Progenitor cell of endocrine pancreas (in vitro differentiated cells): ENCODE measurements at regions not wholly inside any gene's neighbourhood (a gene's known extent, or its start where the extent isn't known, plus 50 kb on each side); places are given as distances from the start of the nearest gene placed in this dataset.

Experiments
- DNase-seq: peaks from one replicate; pipeline ENCODE4 v3.0.0; 2021; ENCODE audit warnings: low spot score; ENCODE audit not compliant: unreplicated experiment
- H3K27ac Mint-ChIP-seq: 2 replicates; pipeline ENCODE4 v1.8.0; 2021; ENCODE audit warnings: mild to moderate bottlenecking, moderate library complexity, mixed read lengths
- H3K27me3 Mint-ChIP-seq: 2 replicates; pipeline ENCODE4 v1.8.0; 2021; ENCODE audit warnings: mixed read lengths
- H3K36me3 Mint-ChIP-seq: 2 replicates; pipeline ENCODE4 v1.8.0; 2022; ENCODE audit warnings: mixed read lengths; ENCODE audit not compliant: insufficient read depth
- H3K4me1 Mint-ChIP-seq: 2 replicates; pipeline ENCODE4 v1.8.0; 2021; ENCODE audit warnings: low read depth, mixed read lengths
- H3K4me3 Mint-ChIP-seq: 2 replicates; pipeline ENCODE4 v1.8.0; 2021; ENCODE audit warnings: low read depth, mild to moderate bottlenecking, moderate library complexity, mixed read lengths
- H3K9me3 Mint-ChIP-seq: 2 replicates; pipeline ENCODE4 v1.8.0; 2021; ENCODE audit warnings: low read depth, mixed read lengths
- CTCF ChIP-seq: fragments of 200-600 bp; sonication (generic); IDR thresholded peaks from one replicate; pipeline ENCODE4 v1.5.0; 2021; ENCODE audit warnings: antibody characterized with exemption, mild to moderate bottlenecking; ENCODE audit not compliant: unreplicated experiment

- no peaks in the 10 kb centered on the region for H3K27me3 Mint-ChIP-seq
- no peak overlapping the region for H3K27ac Mint-ChIP-seq
- peaks cover 19% of the 10 kb centered on the region for H3K4me1 Mint-ChIP-seq
- H3K9me3 Mint-ChIP-seq, result peaks cover 5% of the 10 kb centered on the region
- H3K36me3 Mint-ChIP-seq, result no peaks in the 10 kb centered on the region
- no peak for TF ChIP-seq CTCF
- no peak overlapping the region for H3K4me3 Mint-ChIP-seq
- no peak for DNase-seq
These were observed 875.9 kb downstream of the HACE1 start for GRCh38 chr6:103983860-103984259.

GRCh38 chr6:103983011-103983410 lies 876.7 kb downstream of the HACE1 start:
- no peaks in the 10 kb centered on the region for H3K36me3 Mint-ChIP-seq
- H3K4me3 Mint-ChIP-seq, result no peak overlapping the region
- no peak for DNase-seq
- H3K27me3 Mint-ChIP-seq, result no peaks in the 10 kb centered on the region
- peak overlapping the region; percentile 19 for H3K27ac Mint-ChIP-seq
- H3K4me1 Mint-ChIP-seq, result peaks cover 20% of the 10 kb centered on the region
- H3K9me3 Mint-ChIP-seq, result peaks cover 5% of the 10 kb centered on the region
- TF ChIP-seq CTCF, result no peak

GRCh38 chr6:103982574-103982973 lies 877.1 kb downstream of the HACE1 start:
- TF ChIP-seq CTCF, result no peak
- Mint-ChIP-seq H3K9me3 (peaks cover 5% of the 10 kb centered on the region), H3K4me1 (peaks cover 20% of the 10 kb centered on the region), H3K27me3 (no peaks in the 10 kb centered on the region), H3K4me3 (no peak overlapping the region), H3K36me3 (no peaks in the 10 kb centered on the region), H3K27ac (no peak overlapping the region)
- no peak for DNase-seq

- H3K4me3 Mint-ChIP-seq, result no peak overlapping the region
- H3K4me1 Mint-ChIP-seq, result peaks cover 21% of the 10 kb centered on the region
- no peak for TF ChIP-seq CTCF
- H3K36me3 Mint-ChIP-seq, result no peaks in the 10 kb centered on the region
- DNase-seq, result no peak
- no peak overlapping the region for H3K27ac Mint-ChIP-seq
- H3K27me3 Mint-ChIP-seq, result no peaks in the 10 kb centered on the region
- H3K9me3 Mint-ChIP-seq, result peaks cover 5% of the 10 kb centered on the region
These were observed 880.4 kb downstream of the HACE1 start for GRCh38 chr6:103979308-103979707.

- H3K27ac Mint-ChIP-seq, result no peak overlapping the region
- H3K27me3 Mint-ChIP-seq, result no peaks in the 10 kb centered on the region
- peaks cover 6% of the 10 kb centered on the region for H3K4me1 Mint-ChIP-seq
- TF ChIP-seq CTCF, result no peak
- no peaks in the 10 kb centered on the region for H3K9me3 Mint-ChIP-seq
- no peaks in the 10 kb centered on the region for H3K36me3 Mint-ChIP-seq
- no peak overlapping the region for H3K4me3 Mint-ChIP-seq
- DNase-seq, result no peak
These were observed 922.3 kb downstream of the HACE1 start for GRCh38 chr6:103937389-103937788.
